HG02798 (cell line): ENCODE measurements at regions not wholly inside any gene's neighbourhood (a gene's known extent, or its start where the extent isn't known, plus 50 kb on each side); places are given as distances from the start of the nearest gene placed in this dataset.

ENCODE experiments used
- ATAC-seq: cut with Tn5 transposase; IDR thresholded peaks from one replicate; pipeline ENCODE4 v1.9.1; 2021; ENCODE audit warnings: mild to moderate bottlenecking; ENCODE audit not compliant: unreplicated experiment, poor library complexity

DNA sequence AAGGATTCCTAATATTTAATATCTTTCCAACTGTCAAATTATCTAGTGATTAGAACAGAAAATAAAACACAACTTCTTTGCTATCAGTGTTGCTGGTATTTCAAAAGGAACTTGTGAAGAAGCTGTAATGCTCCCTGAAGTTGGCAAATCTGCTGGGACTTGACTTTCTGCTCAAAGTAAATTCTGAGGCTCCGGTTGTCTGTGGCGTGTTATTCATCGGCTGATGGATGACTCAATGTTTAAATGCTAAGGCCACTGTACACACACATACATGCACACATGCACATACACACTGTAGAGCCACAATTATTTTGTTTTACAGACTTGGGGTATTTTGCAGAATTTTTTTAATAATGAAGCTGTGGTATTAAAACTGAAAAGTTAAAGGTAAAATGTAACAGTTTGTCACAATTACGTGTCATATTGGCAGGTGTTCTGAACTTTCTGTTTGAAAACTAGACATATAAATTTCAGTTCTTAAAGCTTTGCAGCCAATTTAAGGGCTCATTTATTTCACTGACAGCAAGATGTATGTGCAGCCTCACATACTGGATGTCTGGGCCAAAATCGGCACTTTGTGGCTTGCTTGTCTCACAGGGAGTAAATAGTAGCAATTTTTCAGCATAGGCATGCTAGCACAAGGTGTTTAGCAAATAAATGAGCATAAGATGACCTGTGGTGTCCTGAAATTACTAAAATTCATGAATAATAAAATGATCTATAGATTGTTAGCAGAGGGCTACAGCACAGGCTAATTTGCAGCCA is 1691.7 kb upstream of the PCDH20 start:
- ATAC-seq = no peak

DNA sequence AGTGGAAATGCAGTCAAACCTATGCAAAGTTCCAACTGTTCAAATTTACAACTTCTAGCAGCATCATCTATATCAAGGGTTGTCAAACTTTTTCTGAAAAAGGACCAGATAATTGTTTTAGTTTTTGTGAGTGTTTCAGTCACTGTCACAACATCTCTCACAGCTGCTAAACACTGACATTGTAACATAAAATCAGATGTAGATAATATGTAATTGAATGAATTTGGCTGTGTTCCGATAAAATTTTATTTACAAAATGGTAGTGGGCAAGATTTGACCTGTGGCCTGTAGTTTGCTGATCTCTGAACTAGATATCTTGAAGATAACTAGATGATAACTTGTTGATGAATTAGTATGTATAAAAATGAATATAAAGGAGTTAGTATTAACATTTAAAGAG is 1679.1 kb upstream of the PCDH20 start:
- no peak for ATAC-seq

DNA sequence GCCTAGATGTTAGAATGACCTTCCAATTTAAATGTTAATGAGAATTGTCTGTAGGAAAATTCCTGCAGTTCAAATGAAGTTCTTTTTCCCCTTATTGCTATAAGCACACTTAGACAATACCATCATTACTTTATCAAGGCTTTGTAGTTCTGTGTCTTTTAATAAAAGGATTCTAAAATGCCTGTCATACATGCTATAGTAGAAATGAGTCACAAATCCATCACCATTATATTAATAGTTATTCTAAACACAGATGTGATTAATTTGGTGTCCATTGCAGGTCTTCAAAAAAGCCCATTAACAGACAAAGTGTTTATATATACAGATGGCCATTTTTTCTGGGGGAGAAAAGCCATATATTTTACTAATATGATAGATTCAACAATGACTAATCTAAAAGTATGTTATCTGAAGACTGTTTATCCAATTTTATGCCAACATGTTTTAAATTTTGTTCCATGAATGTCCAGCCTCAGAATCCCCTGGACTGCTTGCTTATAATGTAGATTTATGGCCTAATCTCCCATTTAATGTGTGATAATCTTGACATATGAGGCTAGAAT is 1678.3 kb upstream of the PCDH20 start:
- no peak for ATAC-seq

DNA sequence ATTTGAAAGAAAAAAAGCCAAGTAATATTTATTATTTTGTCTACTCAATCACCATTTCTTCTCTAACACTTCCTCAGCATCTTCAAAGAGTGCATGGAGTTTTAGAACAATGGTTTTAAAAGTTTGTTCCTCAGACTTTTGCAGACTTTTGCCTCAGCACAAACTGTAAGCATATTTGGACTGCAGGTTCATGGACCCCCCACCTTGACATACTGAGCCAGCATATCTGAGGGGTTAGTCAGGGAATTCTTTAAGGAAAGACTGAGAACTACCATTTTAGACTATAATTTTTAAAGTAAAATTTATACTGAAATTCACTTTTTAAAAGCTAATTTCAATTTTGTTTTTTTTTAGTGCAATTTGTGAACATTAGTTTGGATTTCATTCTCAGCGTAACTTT is 1676.8 kb upstream of the PCDH20 start:
- no peak for ATAC-seq

DNA sequence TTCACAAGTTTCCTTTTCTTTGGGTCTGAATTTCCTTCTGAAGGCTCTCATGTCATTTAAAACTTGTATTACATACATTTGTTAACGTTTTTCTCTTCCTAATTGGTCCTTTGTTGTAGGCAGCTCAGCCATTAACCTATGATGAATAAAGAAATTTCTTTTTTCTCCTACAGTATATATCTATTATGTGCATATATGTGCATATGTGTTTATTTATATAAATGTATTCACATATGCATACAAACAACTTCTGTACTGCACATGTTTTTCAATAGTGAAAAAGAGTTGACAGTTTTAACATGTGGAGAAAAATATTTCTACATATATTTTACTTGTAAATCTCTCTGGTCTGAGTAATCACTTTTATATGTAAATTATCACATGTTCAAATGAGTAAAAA is 1674.9 kb upstream of the PCDH20 start:
- ATAC-seq = no peak

DNA sequence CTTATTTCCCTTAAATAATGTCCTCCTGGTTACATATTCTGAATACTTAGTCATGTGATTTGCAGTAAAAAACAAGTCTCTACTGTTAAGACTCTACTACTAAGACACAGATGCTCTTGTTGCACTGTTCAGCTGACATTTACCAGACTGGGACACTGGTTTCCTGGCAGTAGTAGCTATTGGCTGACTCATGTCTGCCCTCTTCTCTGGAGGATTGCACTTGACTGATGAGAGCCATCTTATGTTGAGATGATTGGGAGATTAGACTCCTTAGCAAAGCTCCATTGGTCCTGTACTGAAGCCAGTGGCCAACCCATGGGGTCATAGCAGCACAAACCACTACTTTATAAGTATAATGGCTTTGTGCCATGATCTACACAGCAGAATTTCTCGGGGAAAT is 1672.6 kb upstream of the PCDH20 start:
- no peak for ATAC-seq

DNA sequence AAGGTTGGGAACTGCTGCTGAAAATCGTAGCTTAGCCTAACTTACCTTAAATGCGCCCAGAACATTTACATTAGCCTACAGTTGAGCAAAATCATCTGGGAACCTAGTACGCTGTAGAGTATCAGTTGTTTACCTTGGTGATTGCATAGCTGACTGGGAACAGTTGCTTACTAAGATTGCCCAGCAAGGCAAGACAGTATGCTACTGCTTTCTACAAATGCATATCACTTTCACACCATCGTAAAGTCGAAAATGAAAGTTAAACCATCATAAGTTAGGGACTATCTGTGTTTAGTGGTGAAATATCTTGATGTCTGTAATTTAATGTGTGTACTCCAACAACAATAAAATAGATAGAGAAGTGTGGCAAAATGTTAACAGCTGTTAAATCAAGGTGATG is 1670.6 kb upstream of the PCDH20 start:
- no peak for ATAC-seq

DNA sequence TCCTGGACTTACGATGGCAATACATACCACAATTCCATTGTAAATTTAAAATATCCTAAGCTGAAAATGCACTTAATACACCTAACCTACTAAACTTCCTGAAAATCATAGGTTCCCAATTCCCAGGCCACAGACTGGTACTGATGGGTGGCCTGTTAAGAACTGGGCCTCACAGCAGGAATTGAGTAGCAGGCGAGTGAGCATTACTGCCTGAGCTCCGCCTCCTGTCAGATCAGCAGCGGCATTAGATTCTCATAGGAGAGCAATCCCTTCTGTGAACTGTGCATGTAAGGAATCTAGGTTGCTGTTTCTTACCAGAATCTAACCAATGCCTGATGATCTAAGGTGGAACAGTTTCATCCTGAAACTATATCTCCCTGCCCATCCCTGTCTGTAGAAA is 1670.2 kb upstream of the PCDH20 start:
- no peak for ATAC-seq

DNA sequence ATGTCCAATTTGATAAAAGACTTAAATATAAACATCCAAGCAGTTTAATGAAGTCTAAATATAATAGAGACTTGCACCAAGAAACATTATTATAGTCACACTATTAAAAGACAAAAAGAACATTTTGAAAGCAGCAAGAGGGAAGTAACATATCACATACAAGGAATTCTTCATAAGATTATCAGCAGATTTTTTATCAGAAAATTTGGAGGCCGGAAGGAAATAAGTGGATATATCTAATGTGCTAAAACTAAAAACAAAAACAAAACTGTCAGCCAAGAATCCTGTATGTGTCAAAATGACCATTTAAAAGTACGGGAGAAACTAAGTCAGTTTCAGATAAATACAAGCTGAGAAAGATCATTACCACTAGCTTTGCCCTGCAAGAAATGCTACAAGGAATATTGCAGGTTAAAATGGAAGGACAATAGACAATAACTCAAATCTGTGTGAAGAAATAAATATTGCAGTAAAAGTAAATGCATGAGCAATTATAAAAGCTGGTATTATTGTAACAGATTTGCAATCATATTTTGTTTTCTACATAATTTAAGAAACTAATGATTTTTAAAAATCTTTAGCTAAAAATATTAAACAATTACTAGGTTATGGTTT is 1665.9 kb upstream of the PCDH20 start:
- no peak for ATAC-seq

- no peak for ATAC-seq
Observed at GRCh38 chr13:63075126-63075525, 1659.5 kb upstream of the PCDH20 start.

DNA sequence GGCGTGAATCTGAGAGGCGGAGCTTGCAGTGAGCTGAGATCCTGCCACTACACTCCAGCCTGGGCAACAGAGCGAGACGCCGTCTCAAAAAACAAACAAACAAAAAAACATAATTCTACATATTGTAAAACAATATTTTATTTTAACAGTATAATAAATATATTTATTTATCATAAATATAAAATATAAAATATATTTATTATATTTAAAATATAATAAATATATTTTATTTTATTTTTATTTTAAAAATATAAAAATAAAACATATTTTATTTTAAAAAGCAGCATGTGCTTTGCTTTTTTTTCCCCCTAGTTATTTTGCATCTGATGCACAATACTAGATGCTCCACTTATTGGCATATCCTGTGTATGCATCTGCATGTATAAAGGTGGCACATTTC is 1634.6 kb upstream of the PCDH20 start:
- no peak for ATAC-seq

- ATAC-seq = no peak
Observed at GRCh38 chr13:63048653-63049052, 1633.0 kb upstream of the PCDH20 start.

GRCh38 chr13:63044589-63045313 is 1629.1 kb upstream of the PCDH20 start:
- no peak for ATAC-seq

DNA sequence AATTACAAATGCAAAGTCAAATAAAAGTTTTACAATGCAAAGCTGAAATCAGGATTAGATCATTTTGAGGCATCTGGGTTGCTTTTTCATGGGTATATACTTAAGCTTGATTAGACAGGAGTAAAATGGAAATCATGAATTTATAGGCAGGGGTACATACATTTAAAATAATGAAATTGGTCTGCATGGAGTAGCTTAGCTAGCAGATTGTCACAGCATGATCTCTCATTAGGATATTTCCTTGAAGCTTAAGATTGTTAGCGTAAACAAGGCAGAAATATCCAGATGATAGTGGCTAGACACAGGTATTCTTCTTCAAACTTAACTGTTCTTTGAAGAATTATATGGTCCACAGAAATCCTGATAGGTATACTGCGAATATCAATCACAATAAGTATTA is 1627.0 kb upstream of the PCDH20 start:
- no peak for ATAC-seq

DNA sequence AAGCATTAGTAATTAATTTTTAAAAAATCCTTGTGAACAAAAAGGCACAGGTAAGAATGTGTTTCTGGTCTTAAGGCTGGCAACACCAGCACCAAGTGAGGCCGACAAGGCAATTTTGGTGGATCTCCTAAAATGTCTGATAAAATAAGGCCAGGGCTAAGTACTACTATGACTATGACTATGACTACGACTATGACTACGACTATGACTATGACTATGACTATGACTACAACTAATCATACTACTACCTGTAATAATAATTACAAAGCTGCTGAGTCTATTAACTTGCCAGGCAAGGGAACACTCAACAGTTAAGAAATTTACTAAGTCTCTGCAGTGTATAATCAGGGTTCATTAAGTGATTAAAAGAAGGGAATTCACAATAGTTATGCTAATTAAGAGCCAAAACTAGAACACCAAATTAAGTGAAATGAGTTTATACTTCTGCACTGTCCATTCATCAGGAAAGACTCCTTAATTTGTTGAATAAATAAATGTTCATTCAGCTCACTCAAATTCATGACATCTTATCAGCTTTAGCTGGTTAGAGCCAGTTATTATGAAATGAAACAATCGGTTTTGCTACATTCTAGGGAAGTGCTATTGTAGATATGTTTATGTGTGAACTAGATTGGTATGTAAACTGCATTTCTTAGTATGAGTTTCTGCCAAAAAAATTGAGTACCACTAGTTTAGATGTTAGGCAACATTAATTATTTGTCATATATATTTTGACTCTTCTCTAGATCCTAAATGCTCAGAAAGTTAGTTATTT is 1626.2 kb upstream of the PCDH20 start:
- ATAC-seq = no peak

- ATAC-seq = no peak
Observed at GRCh38 chr13:63026285-63026797, 1610.7 kb upstream of the PCDH20 start.

- ATAC-seq = no peak
Observed at GRCh38 chr13:63025741-63026140, 1610.1 kb upstream of the PCDH20 start.

GRCh38 chr13:63024458-63024857 is 1608.8 kb upstream of the PCDH20 start:
- no peak for ATAC-seq

DNA sequence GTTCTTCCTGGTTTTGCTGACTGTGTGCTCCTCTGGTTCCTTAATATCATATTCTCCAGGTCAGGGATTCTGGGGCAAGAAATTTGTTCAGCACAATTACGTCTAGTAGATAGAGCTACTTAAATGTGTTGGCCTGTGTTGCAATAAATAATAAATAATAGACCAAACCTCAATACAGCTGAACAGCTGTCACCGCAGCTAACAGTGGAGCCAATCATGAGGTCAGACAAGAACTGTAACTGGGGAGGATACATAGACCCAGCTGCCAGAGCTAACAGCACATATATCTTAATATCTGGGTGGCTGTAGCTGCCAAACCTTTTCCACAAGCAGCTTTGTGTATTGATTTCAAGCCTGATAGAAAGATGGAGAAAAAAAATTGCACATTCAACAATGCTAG is 1596.3 kb upstream of the PCDH20 start:
- ATAC-seq = no peak

DNA sequence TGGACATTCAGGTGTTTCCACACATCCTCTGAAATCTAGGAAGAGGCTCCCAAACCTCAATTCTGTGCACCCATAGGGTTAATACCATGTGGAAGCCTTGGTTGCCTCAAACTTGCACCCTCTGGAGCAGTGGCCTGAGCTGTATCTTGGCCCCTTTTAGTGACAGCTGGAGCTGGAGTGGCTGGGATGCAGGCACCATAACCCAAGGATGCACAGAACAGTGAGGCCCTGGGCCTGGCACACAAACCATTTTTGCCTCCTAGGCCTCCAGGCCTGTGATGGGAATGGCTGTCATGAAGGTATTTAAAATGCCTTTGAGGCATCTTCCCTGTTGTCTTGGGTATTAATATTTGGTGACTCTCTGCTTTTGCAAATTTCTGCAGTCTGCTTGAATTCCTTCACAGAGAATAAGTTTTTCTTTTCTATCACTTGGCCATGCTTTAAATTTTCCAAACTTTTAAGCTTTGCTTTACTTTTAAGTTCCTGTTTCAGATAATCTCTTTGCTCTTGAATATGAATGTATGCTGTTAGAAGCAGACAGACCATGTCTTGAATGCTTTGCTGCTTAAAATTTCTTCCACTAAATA is 1594.5 kb upstream of the PCDH20 start:
- ATAC-seq = no peak
